Fibroblast of the conjunctiva (primary cell): ENCODE measurements at regions not wholly inside any gene's neighbourhood (a gene's known extent, or its start where the extent isn't known, plus 50 kb on each side); places are given as distances from the start of the nearest gene placed in this dataset.

Experiments used
- DNase-seq: peaks from one replicate; pipeline ENCODE4 v3.0.0-alpha.2; 2010; ENCODE audit warnings: low read depth

DNA sequence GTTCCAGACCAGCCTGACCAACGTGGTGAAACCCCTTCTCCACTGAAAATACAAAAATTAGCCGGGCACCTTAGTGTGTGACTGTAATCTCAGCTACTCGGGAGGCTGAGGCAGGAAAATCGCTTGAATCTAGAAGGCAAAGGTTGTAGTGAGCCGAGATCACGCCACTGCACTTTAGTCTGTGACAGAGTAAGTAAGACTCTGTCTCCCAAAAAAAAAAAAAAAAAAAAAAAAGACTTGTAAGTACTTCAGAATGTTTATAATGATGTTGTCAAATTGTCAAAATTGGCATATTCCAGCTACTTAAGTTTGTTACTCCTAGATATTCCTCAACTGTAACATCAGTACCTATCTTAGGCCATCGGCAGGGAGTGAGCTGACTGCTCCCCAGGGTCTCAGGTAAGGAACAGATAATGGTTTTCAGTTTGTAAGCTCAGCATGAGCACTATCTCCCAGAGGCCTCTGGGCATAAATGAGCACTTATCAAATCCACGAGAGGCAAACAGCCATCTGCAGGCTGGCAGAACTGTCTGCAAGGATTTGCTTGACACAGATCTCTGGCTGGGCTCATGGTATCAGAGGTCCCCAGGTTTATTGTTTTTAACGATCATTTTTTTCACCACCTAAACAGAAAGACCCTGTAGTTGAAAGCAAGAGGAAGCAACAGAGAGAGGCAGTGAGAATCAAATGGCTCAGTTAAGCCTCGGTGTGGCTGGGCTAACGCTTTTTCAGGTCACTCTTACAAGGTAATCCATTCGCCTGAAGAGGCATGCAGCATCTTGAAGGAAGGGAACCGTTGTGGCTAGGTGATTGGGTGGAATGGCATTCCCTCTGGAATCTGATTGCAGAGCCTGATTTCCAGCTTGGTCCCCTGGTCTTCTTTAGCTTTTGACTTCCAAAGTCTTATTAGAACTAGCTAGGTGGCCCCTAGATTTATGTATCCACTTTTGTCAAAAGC lies 115.9 kb downstream of the LY86 start:
- DNase-seq, result no peak

DNA sequence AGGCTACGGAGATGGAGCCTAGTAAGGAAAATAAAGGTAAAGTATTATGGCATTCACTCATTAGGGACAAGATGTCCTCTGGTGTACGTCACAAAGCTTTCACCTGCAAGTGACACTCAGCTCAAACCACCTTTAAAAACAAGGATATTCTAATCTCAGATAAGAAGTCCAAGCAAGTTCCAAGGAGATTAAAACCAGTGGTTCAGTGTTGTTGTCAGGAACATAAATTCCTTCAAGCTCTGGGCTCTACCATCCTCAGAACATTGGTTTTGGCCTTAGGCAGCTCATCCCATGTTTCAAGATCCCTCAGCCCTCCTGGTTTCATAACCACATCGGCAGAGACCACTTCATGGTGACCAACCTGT lies 116.5 kb downstream of the LY86 start:
- DNase-seq, result no peak

DNA sequence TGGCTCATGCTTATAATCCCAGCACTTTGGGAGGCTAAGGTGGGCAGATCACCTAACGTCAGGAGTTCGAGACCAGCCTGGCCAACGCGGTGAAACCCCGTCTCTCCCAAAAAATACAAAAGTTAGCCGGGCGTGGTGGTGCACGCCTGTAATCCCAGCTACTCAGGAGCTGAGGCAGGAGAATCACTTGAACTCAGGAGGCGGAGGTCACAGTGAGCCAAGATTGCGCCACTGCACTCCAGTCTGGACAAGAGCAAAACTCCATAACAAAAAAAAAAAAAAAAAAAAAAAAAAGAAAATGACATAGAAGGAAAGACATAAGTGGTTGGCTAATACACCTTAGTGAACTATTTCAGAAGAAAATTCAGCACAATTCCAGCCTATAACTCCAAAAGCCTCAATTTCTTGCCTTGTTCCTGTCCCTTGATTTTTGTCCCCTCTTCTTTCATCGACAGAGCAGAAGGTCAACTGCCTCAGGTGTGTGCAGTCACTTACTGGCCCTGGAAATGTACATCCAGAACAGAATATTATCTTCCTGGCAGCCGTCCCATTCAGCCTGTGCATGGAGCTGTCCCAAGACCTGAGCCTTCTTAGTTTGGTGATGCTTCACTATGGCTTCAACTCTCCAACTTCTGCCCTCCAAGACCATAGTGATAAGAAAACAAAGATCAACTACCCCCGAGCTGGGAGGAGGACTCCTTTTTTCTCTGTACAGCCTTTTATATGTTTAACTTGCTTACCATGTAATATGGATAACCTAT lies 117.6 kb downstream of the LY86 start:
- DNase-seq, result no peak

DNA sequence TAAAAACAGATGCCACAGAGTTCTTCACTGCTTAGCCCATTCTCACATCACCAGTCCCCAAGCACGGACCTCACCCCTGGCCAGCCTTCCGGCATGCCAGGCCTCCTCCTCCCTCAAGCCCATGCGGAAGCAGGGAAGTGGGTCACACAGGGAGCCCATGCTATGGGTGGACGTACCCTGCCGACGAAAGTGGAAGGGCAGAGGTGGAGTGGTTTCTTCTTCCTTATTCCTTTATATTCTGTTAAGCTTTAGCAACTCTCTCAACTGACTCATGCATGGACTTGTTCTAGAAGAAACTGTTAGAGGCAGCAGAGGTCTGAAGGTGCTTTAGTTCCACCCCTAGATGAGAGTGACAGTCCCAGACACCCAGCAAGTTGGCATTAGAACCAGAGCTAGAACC lies 118.6 kb downstream of the LY86 start:
- DNase-seq, result no peak

DNA sequence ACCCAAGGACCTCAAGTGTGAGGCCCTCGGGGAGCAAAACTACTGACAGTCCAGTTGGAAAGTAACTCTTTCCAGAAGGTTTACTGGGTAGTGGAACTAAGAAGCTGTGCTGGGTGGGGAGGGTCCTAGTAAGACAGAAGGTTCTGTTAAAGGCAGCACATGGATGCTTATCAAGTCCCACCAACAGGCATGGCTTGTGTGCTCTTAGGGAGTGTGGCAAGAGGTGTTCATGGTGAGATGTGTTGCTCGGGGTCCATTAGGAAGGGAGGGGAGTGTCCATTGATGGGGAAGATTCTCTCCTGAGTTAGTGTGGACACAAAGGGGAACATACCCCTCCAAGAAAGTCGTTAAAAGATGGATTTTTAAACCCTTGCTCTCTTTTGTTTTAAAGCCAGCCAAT lies 120.6 kb downstream of the LY86 start:
- no peak for DNase-seq

DNA sequence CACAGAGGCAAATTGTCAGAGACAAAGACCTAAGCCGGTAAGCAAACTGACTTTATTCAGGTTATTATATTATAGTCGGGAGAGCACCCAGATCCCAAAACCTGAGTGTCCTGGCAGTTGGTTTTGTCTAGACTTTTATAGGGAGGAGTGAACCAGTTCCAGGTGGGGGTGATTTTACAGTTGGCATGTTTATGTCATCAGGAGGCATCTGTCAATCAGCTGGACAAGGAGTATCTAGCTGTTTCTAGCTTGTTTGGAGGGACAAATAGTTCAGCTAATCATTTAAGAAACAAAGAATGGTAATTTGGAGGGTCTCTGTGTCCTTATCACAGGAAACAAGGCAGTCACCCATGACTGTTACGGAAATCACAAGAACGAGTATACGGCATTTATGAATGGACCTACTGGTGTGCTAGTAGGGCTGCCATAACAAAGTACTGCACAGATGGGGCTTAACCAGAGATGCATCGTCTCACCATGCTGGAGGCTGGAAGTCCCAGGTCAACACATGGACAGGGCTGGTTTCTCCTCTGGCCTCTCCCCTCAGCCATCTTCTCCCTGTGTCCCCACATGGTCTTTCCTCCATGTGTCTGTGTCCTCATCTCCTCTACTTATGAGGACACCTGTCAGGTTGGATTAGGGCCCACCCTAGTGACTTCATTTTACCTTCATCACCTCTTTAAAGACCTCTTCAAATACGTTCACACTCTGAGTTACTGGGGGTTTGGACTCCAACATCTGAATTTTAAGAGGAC lies 122.7 kb downstream of the LY86 start:
- DNase-seq, result no peak

DNA sequence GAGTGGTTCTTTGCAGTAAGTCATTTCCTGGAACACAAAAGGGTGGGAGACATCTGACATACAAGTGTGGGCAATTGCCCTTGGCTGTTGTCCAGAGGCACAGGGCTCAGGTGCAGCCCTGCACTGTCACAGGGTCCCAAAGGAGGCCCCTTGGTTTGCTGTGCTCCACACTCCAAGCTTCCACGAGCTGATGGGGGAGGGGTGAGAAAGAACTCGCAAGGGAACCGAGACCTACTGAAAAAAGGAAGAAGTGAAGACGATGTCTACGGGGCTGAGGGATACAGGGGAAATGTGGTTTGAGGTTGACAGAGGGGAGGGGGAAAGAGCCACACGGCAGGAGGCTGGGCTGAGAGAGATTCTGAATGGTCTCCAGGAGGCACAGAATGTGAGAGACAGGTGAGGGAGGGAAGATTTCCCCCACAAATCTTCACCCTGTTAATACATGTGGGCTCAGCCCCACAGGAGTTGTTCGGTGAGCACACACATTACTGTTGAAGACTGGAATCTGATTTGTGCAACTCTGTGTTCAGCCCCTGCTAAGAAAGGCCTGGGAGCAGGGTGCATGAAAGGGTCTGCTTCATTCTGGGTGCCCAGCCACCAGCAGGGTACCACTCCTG lies 123.4 kb downstream of the LY86 start:
- DNase-seq, result no peak

DNA sequence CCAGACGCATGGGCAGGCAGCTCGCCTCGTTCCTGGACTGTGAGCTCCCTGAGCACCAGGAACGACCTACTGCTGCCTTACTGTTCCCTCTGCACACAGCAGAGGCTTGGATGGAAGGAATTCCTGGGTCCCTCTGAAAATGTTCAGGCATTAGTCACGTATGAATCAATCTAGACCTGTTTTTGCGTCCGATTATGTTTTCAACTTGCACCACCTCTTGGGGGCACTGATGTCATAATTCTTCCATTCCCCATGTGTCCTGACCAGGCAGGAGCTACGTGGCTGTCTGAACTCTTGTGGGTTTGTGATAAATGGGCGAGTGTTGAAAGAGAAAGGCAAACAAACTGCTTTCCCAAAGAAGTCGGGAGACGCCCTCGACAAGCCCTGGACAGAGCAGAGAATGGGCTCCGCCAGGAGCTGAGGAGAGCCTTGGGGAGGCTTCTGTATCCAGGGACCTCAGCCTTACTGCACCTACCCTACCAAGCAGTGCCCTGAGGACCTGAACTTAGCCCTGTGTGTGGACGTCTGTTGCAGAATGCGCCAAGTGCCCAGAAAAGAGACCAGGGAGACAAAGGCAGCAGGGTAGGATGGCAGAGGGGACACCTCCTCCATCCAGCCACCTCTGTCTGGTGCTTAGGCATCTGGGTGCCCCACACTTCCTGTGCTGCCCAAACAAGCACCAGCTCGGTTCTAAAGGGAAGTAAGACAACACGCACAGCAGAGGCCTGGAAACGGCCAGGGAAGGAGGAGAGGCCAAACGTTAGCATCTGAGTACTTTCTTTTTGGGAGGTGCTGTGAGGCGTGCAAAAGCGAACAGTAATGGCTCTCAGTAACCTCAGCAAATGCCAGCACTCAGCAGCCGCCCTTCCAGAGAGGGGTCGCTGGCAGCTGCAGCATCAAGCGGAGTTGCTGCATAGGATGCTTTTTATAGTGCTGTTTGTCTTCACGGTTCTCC lies 124.2 kb downstream of the LY86 start:
- no peak for DNase-seq

DNA sequence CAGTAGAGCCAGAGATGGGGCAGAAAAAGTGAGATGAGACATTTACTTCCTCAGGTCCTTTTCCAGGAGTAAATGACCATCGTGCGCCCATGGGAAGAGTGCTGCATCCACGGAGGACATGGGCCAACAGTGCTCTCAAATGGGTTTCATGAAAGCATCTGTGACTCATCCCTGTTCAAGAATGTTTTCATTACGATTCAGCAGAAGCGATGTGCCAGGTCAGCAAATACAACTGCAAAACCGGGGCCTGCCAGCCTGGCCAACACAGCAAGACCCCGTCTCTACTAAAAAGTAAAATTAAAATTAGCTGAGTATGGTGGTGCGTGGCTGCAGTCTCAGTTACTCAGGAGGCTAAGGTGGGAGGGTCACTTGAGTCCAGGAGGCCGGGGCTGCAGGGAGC lies 125.1 kb downstream of the LY86 start:
- no peak for DNase-seq

DNA sequence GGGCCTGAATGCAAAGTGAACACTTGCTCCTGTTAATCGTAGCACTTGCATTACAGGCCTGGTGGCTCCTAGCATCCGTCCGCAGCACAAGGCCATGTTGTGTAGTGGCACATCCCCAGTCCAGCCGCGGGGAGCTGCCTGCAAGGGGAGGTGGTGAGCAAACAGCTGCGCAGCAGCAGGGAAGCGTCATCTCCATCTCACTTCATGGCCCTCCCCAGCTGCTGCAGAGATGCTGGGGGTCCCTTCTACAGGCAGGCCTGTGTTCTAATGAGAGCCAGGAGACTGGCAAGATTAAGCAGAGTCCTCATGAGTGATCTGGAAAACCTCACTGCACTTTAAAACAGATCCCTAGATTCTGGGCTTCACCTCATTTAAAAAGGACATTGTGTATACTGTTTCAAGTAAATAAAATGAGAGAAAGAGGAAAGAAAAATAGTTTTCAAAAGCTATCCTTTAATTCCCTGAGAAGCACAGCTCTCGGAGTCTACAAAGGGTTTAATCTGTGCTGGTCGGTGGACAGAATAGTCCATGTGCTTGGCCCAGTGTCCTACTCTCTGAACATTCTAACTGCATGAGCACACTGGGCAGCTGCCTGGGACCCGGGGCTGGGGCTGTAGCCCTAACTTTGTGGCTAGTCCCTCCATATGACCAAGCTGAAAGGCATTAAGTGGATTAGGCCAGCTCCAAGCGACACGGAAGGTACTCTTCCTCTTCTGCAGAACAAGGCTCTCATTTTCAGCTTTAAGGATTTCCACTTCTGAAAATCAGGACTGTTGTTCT lies 125.8 kb downstream of the LY86 start:
- no peak for DNase-seq

DNA sequence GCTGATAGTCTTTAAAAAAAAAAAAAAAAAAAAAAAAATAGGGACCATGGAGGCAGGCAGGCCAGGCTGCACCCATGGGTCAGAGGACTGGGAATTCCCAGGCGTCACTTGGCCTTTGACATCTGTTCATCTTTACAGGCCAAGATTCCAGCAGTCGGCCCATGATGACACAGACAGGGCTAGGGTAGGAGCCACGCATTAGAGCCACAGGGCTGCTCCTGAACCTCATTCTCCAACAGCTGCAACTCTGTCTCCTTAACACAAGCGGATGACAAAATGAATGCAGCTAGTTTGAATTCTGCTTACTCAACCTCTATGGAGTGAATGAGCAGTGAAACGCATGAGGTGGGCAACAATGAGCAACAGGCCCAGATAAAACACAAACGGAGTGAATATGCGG lies 126.4 kb downstream of the LY86 start:
- DNase-seq, result no peak

DNA sequence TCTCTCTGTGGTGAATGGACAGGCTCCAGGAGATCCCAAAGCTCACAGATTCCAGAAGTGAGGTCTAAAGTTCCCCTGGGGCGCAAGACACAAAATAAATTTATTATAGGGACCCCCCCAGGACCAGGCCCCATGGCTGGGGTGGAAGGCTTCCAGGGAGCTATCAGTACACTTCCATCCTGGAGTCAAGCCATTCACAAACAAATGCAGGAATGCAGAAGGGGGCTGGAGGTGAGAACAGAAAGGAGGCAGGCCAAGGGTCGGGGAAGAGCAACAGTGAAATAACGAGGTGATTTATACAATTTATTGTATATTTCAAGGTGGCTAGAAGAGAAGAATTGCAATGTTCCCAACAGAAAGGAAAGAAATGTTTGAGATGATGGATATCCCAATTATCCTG lies 126.9 kb downstream of the LY86 start:
- no peak for DNase-seq

DNA sequence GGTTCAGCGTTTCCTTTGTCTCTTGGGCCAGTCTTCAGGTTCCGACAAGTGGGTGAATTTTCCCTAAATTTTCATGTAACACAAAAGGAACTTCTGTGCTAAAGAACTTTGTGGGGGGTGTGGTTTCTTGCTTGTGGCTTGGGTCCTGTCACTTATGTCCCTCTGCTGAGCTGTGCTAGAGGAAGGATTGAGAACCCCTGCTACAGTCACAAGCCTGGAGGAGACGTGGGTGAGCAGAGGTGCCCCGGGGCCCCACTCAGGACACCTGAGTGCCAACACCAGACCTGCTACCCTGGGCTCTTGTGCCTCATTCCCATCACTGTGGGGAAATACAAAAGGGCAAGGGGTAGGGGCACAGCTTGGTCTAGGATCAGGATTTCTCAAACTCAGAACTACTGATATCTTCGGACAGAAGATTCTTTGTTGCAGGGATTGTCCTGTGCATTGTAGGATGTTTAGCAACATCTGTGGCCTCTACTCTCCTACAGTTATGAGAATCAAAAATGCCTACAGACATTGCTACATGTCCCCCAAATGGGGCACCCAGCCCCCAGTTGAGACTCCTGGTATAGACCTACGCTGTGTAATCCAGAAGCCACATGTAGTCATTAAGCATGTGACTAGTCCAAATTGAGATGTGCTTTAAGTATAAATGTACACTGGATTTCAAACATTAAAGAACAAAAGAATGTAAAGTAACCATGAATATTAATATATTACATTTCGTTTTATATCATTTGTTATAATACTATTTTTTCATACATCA lies 128.7 kb downstream of the LY86 start:
- DNase-seq, result no peak

DNA sequence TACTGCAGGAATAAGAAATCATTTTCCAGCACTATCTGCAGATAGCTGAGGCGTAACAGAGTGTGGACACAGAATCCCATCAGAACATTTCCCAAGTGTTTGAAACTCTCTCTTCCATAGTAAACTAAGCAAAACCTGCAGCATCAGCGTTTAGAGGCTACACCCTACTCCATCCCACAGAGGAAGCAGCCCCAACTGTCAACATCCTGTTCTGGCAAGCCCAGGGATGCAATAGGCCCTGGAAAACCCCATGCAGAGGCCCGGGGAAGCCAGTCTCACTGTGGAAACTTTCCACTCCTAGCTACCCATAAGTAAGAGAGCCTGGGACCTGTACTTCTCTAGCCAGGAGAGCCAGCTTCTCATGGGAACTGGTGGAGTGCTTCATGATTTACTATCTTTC lies 129.4 kb downstream of the LY86 start:
- DNase-seq, result no peak

DNA sequence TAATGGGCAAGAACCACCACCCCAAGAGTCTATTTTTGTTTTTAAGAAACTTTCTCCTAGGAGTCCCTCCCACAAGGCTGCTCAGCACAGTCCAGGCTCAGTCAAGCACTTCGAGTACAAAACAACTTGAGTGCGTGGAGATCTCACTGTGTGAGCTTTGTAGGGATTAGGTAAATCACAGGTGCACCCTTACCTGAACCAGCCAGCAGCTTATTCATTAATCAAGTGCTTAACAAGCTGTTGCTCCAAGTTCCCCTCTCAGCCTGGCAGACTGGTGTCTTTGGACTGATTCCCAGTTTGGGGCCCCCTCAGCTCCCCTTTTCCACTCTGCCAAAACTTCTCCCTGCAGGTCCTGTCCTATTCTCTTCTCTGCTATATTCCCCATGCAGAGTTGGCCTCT lies 133.1 kb downstream of the LY86 start:
- DNase-seq, result no peak

DNA sequence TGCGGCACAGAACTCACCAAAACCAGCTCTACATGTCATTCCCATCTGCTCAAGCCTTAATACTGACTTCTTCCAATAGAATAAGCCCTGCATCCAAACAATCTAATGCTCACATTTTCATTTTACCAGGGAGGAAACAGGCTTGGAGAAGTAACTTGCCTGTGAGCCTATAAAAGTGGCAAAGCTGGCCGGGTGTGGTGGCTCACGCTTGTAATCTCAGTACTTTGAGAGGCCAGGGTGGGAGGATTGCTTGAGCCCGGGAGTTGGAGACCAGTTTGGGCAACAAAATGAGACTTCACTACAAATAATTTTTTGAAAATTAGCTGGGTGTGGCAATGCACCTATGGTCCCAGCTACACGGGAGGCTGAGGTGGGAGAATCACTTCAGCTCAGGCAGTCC lies 133.7 kb downstream of the LY86 start:
- no peak for DNase-seq

DNA sequence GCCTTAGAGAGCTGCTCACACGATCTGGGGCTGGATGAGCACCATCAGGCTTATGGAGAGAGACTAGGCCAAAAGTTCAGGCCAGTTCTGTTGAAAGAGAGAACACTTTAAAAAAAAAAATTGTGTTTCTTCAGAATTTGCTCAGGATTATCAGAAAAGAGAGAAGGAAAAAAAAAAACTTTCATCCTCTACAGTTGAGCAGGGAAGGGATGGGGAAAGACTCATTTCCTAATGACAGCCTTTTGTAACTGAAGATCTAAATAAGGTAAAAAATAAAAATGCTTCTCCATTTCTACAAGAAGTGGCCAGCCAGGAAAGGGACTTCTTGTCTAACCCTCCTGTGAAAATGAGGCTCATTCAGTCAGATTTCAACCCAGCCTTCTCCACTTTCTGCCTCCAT lies 134.8 kb downstream of the LY86 start:
- no peak for DNase-seq

DNA sequence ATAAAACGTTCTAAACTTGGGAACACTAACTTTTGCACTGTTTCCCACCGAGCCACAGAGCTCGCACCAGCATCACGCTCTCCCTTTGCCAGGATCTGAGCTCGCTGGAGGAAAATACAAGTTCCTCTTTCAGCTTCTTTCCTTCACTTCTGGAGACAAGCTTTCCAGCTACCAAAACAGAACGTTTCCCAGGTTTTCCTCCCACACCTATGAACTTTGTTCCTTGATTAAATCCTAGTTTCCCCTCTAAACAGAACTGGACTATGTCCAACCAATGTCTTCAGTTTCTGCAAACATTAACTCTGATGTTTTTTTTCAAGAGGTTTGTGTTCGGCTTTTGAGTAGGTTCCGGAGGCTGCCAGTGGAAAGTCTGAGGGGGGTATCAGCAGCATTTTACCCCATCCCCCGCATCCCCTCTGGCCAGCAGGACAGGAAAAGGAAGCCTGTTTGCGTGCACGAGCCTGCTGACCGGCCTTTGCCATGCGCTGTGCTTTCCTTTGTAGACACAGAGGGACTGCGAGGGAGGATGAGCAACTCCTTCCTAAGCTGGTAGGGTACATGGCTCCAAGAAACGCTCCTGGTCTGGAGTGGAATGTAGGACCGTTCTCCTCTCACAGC lies 135.5 kb downstream of the LY86 start:
- no peak for DNase-seq
